ENCODE measurements at regions not wholly inside any gene's neighbourhood (a gene's known extent, or its start where the extent isn't known, plus 50 kb on each side); places are given as distances from the start of the nearest gene placed in this dataset.
A peak's percentile ranks its signal among the peaks of the same experiment; 100 is the strongest.

DNA sequence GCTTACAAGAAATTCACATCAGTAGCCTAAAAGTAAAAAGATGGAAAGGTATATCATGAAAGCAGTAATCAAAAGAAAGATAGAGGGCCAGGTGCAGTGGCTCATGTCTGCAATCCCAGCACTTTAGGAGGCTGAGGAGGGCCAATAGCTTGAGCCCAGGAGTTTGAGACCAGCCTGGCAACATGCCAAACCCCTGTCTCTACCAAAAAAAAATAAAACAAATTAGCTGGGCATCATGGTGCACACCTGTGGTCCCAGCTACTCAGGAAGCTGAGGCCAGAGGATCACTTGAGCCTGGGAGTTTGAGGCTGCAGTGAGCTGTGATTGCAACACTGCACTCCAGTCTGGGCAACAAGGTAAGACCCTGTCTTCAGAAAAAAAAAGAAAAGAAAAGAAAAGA is 55.5 kb downstream of the GSPT2 start:
- no peak for DNase-seq

DNA sequence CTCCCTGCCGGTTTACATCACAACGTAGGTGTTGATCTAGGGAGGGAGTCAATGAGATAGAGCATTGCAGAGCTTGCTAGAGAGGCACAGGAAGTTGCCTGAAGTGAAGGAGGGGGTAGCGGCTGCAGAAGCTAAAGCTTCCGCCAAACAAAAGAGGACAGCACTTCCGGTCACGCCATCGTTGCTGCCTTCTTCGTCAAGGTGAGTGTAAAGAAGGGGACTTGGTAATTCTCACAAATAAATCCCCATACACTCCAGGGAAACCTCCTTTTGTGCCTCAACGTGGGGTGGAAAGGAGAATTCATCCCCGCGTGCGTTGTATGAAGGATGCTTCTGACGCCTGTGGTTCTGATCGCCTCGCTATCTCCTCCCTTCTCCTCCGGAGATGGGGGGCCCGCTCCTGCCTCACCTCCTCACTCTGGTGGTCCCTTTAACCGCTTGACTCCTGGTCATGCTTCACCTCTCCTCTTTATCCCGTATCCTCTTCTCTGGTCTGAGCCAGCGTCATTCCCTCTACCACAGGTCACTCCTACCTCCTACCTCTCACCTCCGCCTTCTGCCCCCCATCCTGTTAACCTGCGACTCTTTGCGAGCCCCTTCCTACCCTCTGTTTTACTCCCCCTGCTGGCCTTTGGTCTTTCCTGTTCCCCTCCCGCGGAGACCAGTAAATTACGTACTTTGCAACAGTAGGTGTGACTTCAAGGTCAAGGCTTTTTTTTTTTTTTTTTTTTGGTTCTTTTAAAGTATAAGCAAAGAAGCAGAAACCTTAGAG is 59.9 kb downstream of the GSPT2 start:
- peak; percentile 78 for DNase-seq

DNA sequence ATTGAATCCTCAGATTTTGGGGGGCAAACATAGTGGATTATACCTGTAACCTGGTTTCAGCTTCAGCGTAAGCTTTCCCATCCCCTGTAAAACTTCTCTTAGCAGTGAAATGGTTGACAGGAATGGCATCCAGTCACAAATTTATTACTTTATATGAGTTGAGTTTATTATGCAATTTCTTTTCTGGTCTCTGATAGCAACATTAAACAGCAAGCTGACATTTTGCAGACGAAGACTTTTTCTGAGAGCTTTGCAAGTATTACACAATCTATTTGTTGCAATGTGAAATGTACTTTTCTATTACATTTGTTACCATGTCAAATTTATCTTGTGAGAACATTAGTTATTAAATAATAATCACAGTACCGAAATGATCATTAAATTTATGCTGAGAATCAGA is 60.6 kb downstream of the GSPT2 start:
- DNase-seq = no peak

GRCh38 chrX:51804741-51805140 is 61.5 kb downstream of the GSPT2 start:
- DNase-seq = no peak

GRCh38 chrX:51813886-51814460 is 70.7 kb downstream of the GSPT2 start:
- DNase-seq = no peak

GRCh38 chrX:51824061-51824460 is 69.4 kb upstream of the MAGED1 start:
- DNase-seq = no peak

DNA sequence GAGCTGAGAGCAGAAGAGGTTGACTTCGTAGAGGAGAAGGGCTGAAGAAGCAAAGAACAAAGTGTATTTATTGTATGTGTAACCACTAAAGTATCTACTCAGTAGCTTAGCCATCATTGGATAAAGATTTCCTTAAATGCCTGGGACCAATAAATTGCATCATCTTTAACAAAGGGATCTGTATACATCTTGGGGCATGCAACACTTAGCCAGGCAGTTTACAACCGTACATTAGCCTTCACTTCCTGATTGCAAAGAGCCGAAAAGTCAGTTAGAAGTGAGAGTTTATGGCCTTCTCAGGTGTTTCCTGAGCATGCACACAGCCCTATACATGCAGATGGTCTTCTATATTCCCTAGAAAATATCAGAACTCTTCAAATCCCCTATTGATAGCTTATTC is 68.0 kb upstream of the MAGED1 start:
- no peak for DNase-seq

DNA sequence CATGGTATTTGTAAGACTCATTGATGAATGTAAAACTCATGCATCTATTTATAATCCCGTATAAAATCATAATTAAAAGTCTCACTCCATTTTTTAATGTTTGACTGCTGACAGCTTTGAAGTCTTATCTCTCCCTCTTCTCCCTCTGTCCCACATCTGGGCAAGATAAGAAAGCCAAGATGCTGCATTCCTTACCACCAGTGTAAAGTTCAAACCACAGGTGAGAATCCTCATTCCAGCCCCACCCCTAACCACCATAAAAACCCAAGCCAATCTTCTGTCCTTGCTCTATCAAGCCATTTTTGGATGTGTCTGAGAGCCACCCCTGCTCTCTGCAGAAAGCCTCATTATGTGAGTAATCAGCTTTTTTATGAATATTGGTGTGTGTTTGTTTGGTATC is 59.3 kb upstream of the MAGED1 start:
- peak; percentile 40 for DNase-seq

DNA sequence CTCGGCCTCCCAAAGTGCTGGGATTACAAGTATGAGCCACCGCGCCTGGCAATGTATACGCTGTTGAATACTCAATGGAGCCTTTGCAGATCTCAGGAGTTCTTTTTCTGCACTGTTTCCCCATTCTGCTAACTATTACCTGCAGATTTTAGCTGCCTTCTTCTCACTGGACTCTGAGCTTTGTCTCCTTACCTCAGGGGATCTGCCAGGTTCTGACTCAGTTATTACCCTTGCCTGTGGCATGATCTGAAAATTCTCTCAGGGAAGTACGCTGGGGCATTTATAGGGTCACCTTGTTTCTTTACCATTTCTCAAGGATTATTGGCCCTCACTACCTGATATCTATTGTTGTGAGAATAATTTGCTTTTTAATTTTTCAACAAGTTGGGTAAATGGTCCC is 56.6 kb upstream of the MAGED1 start:
- no peak for DNase-seq

DNA sequence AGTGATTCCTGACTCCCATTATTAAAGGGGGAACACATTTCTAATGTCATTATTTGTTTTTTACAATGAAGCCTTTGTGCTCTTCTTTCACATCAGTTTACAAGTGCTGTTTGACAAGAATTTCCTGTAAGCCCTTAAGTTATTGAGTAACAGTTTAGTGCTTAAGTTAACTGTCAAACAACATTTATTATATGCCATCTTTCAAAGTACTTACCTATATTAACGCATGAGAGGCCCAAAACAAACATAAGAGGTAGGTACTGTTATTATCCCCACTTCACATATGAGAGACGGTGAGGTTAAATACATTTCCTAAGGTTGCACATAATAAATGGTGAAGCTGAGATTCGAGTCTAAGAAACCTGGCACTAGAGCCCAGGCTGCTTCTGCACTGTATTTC is 56.0 kb upstream of the MAGED1 start:
- no peak for DNase-seq

DNA sequence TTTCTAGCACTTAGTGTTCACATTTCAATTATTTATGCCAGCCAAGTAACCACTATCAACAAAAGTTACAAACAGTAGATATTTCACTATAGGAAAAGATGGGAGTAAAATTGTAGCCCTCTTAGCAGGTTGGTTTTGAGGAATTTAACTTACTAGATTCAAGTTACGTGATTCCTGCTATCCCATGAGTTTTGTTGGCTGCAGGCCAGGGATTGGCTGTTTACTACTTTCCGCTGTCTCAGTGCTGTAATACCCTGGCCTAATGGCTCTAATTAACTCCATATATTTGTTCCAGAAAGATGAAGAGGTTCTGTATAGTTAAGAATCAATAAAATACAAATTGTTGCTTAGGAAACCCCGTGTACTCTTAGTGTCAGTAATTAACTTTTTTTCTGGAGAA is 55.5 kb upstream of the MAGED1 start:
- no peak for DNase-seq

Measured in hematopoietic multipotent progenitor cell treated with erythropoietin and hydrocortisone succinate and interleukin-3 and kit ligand, for 4 days (in vitro differentiated cells).